ENCODE measurements at regions not wholly inside any gene's neighbourhood (a gene's known extent, or its start where the extent isn't known, plus 50 kb on each side); places are given as distances from the start of the nearest gene placed in this dataset.
A peak's percentile ranks its signal among the peaks of the same experiment; 100 is the strongest.

GRCh38 chr9:89734600-89735041, 129.8 kb downstream of the GADD45G start:
- intact Hi-C loops (cut with DNase I, micrococcal nuclease): no loop called here
- Histone ChIP-seq H3K4me1 (ENCODE audit: low read depth) (peaks cover 19% of the 10 kb centered on the region), H3K36me3 (ENCODE audit: low read depth) (no peaks in the 10 kb centered on the region), H3K4me3 (no peak overlapping the region), H3K9me3 (no peaks in the 10 kb centered on the region)
- DNase-seq (no peak), ATAC-seq (no peak)
- TF ChIP-seq CTCF (IDR thresholded peaks at IDR 0.05): no peak

- peaks cover 16% of the 10 kb centered on the region for H3K4me1 ChIP-seq (ENCODE audit: low read depth)
- H3K9me3 ChIP-seq: no peaks in the 10 kb centered on the region
- intact Hi-C loops (cut with DNase I, micrococcal nuclease): no loop called here
- H3K4me3 ChIP-seq: no peak overlapping the region
- ATAC-seq (peak; percentile 49), DNase-seq (no peak)
- no peak for TF ChIP-seq CTCF (IDR thresholded peaks at IDR 0.05)
- no peaks in the 10 kb centered on the region for H3K36me3 ChIP-seq (ENCODE audit: low read depth)
These were observed 133.5 kb downstream of the GADD45G start for GRCh38 chr9:89738137-89738932.

- Histone ChIP-seq H3K4me3 (no peak overlapping the region), H3K36me3 (ENCODE audit: low read depth) (no peaks in the 10 kb centered on the region), H3K4me1 (ENCODE audit: low read depth) (peaks cover 17% of the 10 kb centered on the region), H3K9me3 (no peaks in the 10 kb centered on the region)
- DNase-seq (no peak), ATAC-seq (no peak)
- intact Hi-C loops (cut with DNase I, micrococcal nuclease): no loop called here
- no peak for TF ChIP-seq CTCF (IDR thresholded peaks at IDR 0.05)
These were observed 134.7 kb downstream of the GADD45G start for GRCh38 chr9:89739511-89739910.

- intact Hi-C loops (cut with DNase I, micrococcal nuclease): no loop called here
- DNase-seq (no peak), ATAC-seq (no peak)
- no peak for TF ChIP-seq CTCF (IDR thresholded peaks at IDR 0.05)
- H3K36me3 ChIP-seq (ENCODE audit: low read depth): no peaks in the 10 kb centered on the region
- no peak overlapping the region for H3K4me3 ChIP-seq
- H3K4me1 ChIP-seq (ENCODE audit: low read depth): peaks cover 17% of the 10 kb centered on the region
- H3K9me3 ChIP-seq: no peaks in the 10 kb centered on the region
These were observed 135.1 kb downstream of the GADD45G start for GRCh38 chr9:89739916-89740315.

- Histone ChIP-seq H3K36me3 (ENCODE audit: low read depth) (no peaks in the 10 kb centered on the region), H3K4me1 (ENCODE audit: low read depth) (peaks cover 17% of the 10 kb centered on the region), H3K9me3 (no peaks in the 10 kb centered on the region), H3K4me3 (no peak overlapping the region)
- peak; percentile 61 for ATAC-seq
- TF ChIP-seq CTCF (IDR thresholded peaks at IDR 0.05): no peak
- intact Hi-C loops (cut with DNase I, micrococcal nuclease): no loop called here
- DNase-seq: peak in 1 of 3 donors; percentile 66
These were observed 135.9 kb downstream of the GADD45G start for GRCh38 chr9:89740722-89741121.
